ENCODE measurements at regions not wholly inside any gene's neighbourhood (a gene's known extent, or its start where the extent isn't known, plus 50 kb on each side); places are given as distances from the start of the nearest gene placed in this dataset.
A peak's percentile ranks its signal among the peaks of the same experiment; 100 is the strongest.

- DNase-seq (ENCODE audit: low read depth) = no peak
- no peak for TF ChIP-seq CTCF (IDR thresholded peaks at IDR 0.05; ENCODE audit: control insufficient read depth, insufficient read depth, low read depth, low read length, missing control alignments)
- H3K4me3 ChIP-seq (ENCODE audit: control insufficient read depth, low read depth, low read length) = no peak overlapping the region
These were observed 197.1 kb upstream of the TPM1 start for GRCh38 chr15:62845241-62846126.

GRCh38 chr15:62846131-62846804, 196.3 kb upstream of the TPM1 start:
- TF ChIP-seq CTCF (IDR thresholded peaks at IDR 0.05; ENCODE audit: control insufficient read depth, insufficient read depth, low read depth, low read length, missing control alignments) = no peak
- DNase-seq (ENCODE audit: low read depth) = no peak
- H3K4me3 ChIP-seq (ENCODE audit: control insufficient read depth, low read depth, low read length) = no peak overlapping the region

- no peak for TF ChIP-seq CTCF (IDR thresholded peaks at IDR 0.05; ENCODE audit: control insufficient read depth, insufficient read depth, low read depth, low read length, missing control alignments)
- no peak overlapping the region for H3K4me3 ChIP-seq (ENCODE audit: control insufficient read depth, low read depth, low read length)
- DNase-seq (ENCODE audit: low read depth) = no peak
These were observed 195.6 kb upstream of the TPM1 start for GRCh38 chr15:62846805-62847495.

GRCh38 chr15:62847900-62848489, 194.6 kb upstream of the TPM1 start:
- H3K4me3 ChIP-seq (ENCODE audit: control insufficient read depth, low read depth, low read length) = no peak overlapping the region
- peak; percentile 68 for TF ChIP-seq CTCF (IDR thresholded peaks at IDR 0.05; ENCODE audit: control insufficient read depth, insufficient read depth, low read depth, low read length, missing control alignments)
- DNase-seq (ENCODE audit: low read depth) = no peak

GRCh38 chr15:62848632-62849050, 193.9 kb upstream of the TPM1 start:
- no peak overlapping the region for H3K4me3 ChIP-seq (ENCODE audit: control insufficient read depth, low read depth, low read length)
- DNase-seq (ENCODE audit: low read depth) = no peak
- TF ChIP-seq CTCF (IDR thresholded peaks at IDR 0.05; ENCODE audit: control insufficient read depth, insufficient read depth, low read depth, low read length, missing control alignments) = peak; percentile 35

Data from AG09309 (cell line).